C4-2B (cell line): ENCODE measurements at regions not wholly inside any gene's neighbourhood (a gene's known extent, or its start where the extent isn't known, plus 50 kb on each side); places are given as distances from the start of the nearest gene placed in this dataset.
A peak's percentile ranks its signal among the peaks of the same experiment; 100 is the strongest.

Source experiments
- H3K27ac ChIP-seq: fragments of 450-650 bp; 2 replicates; pipeline ENCODE4 v1.5.1; 2017
- ZFX ChIP-seq: fragments of 450-650 bp; IDR thresholded peaks from 2 replicates; pipeline ENCODE4 v1.6.1; 2017
- TF ChIP-seq, protein P1 (sequence below): fragments of 450-650 bp; conservative IDR thresholded peaks from 2 replicates; pipeline ENCODE4 v1.5.1; 2017; ENCODE audit warnings: mild to moderate bottlenecking

DNA sequence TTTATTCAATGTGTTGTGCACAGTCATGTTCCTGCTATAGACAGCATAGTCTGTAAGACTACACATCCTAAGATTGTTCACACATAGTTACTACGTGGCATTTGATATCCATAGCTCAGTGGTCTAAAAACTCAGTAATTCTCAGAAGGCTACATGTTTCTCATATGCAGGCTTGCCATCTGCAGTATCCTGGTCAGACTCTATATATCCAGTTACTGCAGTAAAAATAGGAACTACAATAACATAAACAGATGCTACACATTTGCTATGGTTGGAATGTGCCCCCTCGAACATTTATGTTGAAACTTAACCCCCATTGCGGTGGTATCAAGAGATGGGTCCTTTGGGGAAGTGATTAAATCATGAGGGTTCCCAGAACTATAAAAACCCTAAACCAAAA, 1377.8 kb upstream of the LRRTM3 start:
- TF ChIP-seq ZFX: no peak
- TF ChIP-seq, protein P1, sequence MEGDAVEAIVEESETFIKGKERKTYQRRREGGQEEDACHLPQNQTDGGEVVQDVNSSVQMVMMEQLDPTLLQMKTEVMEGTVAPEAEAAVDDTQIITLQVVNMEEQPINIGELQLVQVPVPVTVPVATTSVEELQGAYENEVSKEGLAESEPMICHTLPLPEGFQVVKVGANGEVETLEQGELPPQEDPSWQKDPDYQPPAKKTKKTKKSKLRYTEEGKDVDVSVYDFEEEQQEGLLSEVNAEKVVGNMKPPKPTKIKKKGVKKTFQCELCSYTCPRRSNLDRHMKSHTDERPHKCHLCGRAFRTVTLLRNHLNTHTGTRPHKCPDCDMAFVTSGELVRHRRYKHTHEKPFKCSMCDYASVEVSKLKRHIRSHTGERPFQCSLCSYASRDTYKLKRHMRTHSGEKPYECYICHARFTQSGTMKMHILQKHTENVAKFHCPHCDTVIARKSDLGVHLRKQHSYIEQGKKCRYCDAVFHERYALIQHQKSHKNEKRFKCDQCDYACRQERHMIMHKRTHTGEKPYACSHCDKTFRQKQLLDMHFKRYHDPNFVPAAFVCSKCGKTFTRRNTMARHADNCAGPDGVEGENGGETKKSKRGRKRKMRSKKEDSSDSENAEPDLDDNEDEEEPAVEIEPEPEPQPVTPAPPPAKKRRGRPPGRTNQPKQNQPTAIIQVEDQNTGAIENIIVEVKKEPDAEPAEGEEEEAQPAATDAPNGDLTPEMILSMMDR: no peak
- H3K27ac ChIP-seq: no peak overlapping the region

DNA sequence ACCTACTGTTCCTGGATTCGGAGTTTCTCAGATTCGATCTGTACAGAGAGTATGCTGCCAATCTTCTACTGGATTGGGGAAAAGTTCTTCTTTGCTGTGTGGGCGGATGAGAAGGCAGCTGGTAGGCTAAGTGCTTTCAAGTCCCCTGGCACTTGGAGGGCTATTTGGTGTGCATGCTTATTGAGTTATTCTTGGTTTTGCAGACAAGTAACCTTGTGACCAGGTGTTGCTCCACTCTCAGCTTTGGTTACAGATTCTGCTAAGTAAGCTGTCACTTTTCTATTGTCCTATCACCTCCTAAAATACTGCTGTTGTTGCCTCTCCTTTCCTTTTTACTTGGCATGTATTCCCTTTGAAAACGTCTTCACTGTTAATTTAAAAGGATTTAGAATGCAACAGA, 1375.1 kb upstream of the LRRTM3 start:
- TF ChIP-seq ZFX: no peak
- TF ChIP-seq, protein P1: no peak
- H3K27ac ChIP-seq: no peak overlapping the region

DNA sequence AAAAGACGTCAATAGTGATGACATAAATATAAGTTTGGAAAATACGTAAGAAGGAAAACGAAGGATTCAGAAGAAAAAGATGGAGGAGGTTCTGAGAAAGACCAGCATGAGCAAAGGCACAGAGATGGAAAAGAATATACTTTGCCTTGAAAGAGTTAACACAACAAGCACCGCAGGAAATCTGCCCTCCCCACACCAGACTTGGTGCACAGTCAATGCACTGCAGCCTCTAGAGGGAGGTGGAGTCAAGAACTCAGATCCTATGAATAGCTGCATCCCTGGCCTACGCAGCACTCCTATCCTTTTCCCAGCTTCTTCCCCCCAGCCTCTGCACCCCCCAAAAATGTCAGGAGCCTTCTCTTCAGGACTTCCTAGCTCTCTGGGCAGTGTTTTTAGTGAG, 1370.6 kb upstream of the LRRTM3 start:
- TF ChIP-seq, protein P1: 0 out of 2 replicates have a peak, but pooled peaks have one; percentile 7
- TF ChIP-seq ZFX: no peak

DNA sequence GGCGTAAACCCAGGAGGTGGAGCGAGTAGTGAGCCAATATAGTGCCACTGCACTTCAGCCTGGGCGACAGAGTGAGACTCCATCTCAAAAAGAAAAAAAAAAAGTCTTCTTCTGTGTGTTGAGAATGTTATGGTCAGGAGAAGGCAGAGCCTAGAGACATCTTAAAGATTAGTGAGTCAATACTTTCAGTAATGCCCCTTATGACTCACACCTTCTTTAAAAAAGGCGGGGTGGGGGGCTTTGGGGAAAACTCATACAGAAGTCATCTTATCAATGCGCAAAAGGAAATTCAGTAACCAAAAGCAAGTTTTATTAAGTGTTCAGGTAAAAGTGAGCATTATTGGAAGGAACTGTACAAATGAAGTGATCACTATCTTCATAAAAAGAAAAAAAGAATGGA, 1369.8 kb upstream of the LRRTM3 start:
- TF ChIP-seq, protein P1: no peak
- no peak for TF ChIP-seq ZFX
- H3K27ac ChIP-seq: no peak overlapping the region

More for the DNA sequence above, 1370.6 kb upstream of the LRRTM3 start:
- H3K27ac ChIP-seq: no peak overlapping the region

DNA sequence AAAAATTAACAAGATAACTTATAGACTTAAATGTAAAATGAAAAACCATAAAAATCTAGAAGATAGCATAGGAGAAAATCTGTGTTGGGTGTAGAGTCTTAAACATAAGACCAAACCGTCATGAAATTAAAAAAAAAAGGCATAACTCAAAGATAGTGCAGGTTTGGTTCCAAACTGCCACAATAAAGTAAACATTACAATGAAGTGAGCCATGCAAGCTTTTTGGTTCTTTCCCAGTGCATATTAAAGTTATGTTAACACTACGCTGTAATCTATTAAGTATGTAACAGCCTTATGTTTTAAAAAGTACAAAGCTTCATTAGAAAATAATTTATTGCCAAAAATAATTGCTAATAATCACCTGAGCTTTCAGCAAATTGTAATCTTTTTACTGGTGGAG, 1366.5 kb upstream of the LRRTM3 start:
- TF ChIP-seq ZFX: no peak
- TF ChIP-seq, protein P1: no peak
- no peak overlapping the region for H3K27ac ChIP-seq

DNA sequence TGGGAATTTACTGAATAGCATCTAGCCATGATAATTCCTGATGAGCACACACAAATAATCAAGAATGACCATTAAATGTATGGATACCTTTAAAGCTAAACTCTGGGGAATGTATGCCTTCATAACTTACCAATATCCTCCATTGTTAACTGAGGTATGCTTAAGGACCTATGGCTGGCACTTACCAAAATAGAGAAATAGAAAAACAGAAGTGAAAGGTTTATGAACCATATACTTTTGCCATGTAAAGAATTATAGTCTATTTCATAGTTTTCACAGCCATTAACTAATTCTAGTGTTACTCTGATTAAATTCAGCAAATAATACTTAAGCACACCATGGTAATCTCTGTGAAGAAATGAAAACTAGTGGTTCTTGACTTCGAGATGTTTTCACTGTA, 1360.6 kb upstream of the LRRTM3 start:
- TF ChIP-seq ZFX: no peak
- TF ChIP-seq, protein P1: no peak
- no peak overlapping the region for H3K27ac ChIP-seq

DNA sequence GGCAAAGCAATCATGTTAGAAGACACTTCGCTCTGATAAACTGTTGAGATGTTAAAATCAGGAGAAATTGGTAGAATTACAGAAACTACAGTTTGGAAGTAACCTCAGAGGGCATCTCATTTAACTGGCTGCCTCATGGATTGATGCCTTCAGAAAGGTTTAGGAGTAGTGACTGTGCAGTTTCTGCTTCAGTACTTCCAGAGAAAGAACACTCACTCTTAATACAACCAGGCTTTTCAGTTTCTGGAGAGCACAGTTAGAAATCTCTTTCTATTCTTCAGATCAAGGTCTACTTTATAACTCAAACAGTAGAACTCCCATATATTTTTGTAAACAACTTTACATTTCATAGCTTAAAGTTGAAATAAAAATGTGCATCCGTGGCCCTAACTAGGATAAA, 1358.9 kb upstream of the LRRTM3 start:
- H3K27ac ChIP-seq: no peak overlapping the region
- TF ChIP-seq, protein P1: no peak
- TF ChIP-seq ZFX: no peak
